Spleen (tissue), 7 donors: ENCODE measurements at regions not wholly inside any gene's neighbourhood (a gene's known extent, or its start where the extent isn't known, plus 50 kb on each side); places are given as distances from the start of the nearest gene placed in this dataset.

Source experiments
- CTCF ChIP-seq, 11 experiments: fragments of 200-600 bp in 7 of 11; fragments of 450-650 bp in 4 of 11; sonication (generic) in 4 of 11; IDR thresholded peaks in 8 of 11; conservative IDR thresholded peaks in 3 of 11; 1 replicate in 7 of 11; 2 replicates in 4 of 11; pipeline versions ENCODE4 v1.4.0 to v1.8.0; 2016 to 2021; ENCODE audit warnings: antibody characterized with exemption in 11 of 11, inconsistent platforms in 4 of 11, mild to moderate bottlenecking in 1 of 11
- POLR2A ChIP-seq, 3 donors: fragments of 450-650 bp; IDR thresholded peaks; one replicate each; pipeline ENCODE4 v1.5.1; 2017; ENCODE audit warnings: antibody characterized with exemption in 3 of 3, mild to moderate bottlenecking in 1 of 3
- POLR2AphosphoS5 ChIP-seq, 3 donors: sonication (generic); formaldehyde crosslinking; IDR thresholded peaks; one replicate each; pipeline ENCODE4 v1.5.1; 2017; ENCODE audit warnings: antibody characterized with exemption in 3 of 3
- donor health status: DM: no; HTN: no; CAD: no; lungs with moderate emphysema.
- donor health status: DM: no; HTN: no; CAD: no.
- donor health status: DM: no; HTN: no; CAD: no.

GRCh38 chr5:125719681-125720347, 703.4 kb upstream of the GRAMD2B start:
- TF ChIP-seq POLR2A (IDR thresholded peaks at IDR 0.05): no peak
- no peak for TF ChIP-seq CTCF (IDR thresholded peaks at IDR 0.05 in 8 of 11, conservative IDR thresholded peaks at IDR 0.05 in 3 of 11)
- TF ChIP-seq POLR2AphosphoS5 (IDR thresholded peaks at IDR 0.05): no peak
